ENCODE measurements at regions not wholly inside any gene's neighbourhood (a gene's known extent, or its start where the extent isn't known, plus 50 kb on each side); places are given as distances from the start of the nearest gene placed in this dataset.

DNA sequence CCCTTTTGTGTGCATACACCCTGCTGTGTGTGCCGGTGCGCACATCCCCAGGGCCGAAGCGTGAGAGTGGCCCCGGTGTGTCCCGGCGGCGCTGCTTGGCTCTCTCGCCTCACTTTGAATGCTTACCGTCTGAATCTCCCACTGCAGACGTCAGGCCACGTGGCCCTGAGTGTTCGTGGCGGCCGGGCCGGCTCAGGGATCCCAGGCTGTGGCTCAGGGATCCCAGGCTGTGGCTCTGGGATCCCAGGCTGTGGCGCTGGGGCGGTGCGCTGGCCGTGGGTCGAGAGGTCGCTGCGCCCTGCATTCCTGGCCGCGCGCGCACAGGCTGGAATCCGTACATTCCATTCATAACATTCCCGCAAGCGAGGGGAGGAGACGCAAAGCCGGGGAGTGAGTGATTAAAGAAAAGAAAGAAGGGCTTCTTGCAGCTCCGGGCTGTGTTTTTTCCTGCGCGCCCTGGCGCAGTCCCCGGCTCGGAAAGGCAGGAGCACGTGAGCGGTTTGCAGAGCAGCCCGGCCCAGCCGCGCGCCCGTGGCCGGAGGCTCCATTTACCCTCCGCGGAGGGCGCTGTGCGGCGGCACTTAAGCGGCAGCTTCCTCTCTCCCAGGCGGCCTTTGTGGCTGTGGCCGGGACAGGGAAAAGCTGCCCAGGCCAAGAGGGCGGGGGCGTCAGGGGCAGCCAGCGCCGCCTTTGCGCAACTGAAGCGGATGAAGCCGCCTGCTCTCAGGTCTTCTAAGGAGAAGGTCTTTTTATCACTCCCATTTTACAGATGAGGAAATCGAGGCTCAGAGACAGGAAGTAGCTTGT, 87.0 kb upstream of the ALDH1L1 start:
- DNase-seq (ENCODE audit: low read depth), result peak; percentile 75

DNA sequence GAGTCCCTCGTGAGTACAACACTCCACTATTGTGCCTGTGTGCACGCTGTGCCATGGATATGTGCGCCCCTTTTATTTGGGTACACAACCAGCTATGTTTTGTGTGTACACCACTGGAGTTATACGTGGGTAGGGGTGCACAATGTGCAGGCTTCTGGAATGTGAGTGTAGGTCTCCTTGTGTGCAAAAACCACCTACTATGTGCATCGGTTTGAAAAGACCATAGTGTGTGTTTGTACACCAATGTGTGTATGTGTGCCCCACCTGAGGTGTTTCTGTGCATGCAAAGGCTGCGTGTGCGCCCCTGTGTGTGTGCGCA, 86.4 kb upstream of the ALDH1L1 start:
- no peak for DNase-seq (ENCODE audit: low read depth)

DNA sequence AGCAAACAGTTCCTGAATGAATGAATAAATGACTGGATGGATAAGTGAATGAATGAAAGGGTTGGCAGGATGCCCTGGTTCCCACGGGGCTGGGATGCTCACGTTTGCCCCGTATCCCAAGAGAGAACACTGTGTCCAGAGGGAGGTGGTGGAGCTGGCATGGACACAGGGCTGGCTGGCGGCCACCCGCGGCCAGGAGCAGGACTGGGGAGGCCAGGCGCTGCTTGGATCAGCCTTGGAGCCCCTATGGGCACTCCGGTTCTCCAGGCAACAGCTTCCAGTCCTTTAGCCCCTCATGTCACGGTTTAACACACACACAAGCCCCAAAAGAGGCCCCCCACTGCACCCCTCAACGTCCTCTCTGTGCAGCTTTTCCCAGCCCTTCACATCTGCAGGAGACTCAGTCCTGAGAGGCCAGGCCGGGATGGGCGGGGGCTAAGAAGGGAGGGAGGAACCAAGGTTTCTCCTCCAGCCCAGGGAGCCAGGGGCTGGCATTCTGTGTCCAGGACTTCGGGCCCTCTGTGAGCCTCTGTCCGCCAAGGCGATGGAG, 86.0 kb upstream of the ALDH1L1 start:
- DNase-seq (ENCODE audit: low read depth), result no peak

DNA sequence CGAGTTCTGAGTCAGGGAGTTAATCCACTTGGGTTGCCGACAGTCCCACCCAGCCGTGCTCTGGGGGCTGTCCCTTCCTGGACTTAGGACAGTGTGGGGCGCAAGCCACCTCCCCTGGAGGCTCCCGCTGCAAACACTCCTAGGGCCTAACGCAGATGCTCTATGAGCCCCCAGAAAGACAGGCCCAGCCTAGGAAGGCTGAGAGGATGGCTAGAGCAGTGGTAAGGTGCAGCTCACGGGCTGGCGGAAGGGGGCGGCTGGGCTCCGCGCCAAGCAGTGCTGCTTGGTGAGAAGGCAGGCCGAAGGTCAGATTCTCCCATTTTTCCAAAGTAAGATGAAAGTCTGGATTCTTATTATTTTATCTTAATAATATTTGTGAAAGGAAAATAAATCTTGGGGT, 84.6 kb upstream of the ALDH1L1 start:
- DNase-seq (ENCODE audit: low read depth), result no peak

DNA sequence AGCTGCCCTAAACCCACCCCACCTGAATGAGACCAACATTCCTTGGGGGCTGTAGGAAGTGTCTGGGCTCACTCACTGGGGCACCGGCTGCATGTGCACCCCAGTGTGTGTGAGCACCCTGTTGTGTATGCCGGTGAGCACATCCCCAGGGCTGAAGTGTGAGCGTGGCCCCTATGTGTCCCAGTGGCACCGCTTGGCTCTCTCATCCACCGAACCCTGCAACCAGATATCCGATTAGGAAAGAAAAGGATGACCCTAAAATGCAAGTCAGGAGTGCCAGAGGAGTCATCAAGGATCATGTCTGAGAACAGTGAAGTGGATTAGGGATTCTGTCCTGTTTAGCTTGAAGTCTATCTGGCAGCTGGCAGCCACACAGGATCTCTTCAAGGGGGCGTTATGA, 84.0 kb upstream of the ALDH1L1 start:
- DNase-seq (ENCODE audit: low read depth), result no peak

DNA sequence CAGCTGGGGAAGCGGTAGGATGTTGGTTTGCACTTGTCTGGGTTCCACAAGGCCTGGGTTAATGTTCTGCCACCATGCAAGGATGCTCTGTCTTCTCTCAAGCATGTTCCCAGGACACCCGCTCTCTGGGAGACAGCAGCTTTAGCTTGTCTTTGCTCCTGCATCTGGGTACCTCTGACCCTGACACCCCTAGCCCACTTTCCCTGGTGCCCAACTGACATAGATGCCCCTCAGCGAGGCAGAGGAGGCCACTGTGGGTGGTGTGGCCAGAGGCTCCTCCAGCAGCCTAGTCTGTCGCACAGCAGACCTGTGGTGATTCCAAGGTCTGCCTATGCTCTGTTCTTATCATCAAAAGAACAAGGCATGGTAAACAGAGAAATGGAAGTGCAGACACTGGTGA, 83.6 kb upstream of the ALDH1L1 start:
- DNase-seq (ENCODE audit: low read depth), result no peak

DNA sequence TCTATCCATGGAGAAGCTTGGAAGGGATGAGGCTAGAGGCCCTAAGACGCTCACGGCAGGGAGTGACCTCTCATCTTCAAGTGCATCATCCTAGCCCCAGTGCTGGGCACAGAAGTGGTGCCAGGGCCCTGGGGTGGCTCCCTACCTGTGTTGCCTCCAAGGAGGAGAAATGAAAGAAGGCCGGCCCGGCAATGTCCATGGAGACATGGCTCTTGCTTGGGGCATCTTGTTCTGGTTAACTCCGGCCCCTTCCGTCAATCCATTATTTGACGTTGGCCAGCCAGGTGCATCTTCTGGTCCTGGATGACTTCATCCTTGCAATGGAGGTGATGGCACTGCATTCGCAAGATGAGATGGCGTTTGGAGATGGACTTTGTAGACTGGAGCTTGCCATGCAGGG, 83.2 kb upstream of the ALDH1L1 start:
- no peak for DNase-seq (ENCODE audit: low read depth)

DNA sequence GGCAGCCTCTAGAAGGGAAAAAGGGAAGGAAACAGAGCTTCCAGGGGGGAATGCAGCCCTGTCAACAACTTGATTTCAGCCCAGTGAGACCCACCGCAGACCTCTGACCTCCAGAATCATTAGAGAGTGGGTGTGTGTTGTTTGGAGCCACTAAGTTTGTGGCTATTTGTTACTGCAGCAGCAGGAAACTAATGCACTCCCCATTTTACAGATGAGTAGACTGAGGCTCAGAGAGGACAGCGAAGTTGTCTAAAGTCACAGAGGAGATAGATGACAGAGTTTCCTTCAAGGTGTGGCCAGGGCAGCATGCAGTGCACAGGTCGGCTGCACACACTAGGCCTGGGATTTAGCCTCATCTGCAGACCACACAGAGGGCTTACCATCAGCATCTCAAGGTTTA, 81.8 kb upstream of the ALDH1L1 start:
- DNase-seq (ENCODE audit: low read depth), result no peak

DNA sequence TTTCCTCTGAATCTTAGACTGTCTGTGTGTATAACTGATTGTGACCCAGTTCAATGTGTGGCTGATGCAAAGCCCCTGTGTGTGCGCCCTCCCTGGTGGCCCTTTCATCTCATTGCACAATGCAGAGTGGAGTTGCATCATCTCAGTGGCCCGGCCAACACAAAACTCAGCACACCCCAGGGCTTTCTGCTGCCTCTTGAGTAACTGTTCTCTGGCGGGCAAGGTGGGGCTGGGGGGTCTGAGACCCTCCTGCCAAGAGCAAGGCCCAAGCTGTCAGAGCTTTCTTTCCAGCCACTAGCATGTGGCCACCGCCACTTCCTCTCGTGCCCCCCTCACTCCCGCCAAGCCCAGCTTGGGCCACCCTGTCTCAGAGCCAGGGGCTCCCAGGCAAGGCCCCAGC, 80.7 kb upstream of the ALDH1L1 start:
- no peak for DNase-seq (ENCODE audit: low read depth)

DNA sequence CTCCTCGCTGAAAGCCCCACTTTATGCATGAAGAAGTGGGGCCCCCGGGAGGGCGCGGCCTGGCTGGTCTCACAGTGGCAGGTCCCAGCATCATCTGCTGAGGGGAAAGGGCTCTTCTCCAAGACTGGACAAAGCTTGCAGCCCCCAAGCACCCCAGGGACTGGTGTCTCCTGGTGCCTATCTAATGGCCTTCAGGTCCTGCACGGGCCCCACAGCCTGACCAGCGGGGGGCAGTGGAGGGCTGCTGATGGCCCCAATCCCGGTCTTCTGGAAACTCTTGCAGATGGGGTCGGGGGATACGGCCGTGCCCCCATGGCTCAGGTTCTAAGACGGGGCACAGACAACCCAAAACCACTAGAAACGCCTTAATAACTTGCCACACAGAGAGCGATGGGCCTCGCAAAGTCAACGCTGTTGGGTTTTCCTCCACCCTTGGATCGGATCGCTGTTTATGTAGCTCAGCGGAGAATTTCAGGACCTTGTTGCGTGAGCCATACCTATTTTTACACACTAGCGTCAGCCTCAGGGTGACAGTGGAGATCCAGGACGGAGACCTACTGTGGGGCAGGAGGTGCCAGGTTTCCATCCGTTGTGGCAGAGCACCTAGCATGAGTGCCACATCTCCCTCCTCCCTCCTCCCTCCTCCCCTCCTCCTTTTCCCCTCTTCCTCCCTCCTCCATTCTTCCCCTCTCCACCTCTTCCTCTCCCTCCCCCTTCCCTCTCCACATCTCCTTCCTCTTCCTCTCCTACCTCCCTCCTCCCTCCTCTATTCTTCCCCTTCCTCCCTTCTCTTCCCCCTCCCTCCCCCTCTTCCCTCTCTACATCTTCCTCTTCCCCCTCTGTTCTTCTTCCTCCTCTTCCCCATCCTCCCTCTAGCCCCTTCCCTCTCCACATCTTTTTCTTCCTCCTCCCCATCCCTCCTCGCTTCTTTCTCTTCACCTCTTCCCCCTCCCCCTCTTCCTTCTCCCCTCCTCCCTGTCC, 79.3 kb upstream of the ALDH1L1 start:
- no peak for DNase-seq (ENCODE audit: low read depth)

DNA sequence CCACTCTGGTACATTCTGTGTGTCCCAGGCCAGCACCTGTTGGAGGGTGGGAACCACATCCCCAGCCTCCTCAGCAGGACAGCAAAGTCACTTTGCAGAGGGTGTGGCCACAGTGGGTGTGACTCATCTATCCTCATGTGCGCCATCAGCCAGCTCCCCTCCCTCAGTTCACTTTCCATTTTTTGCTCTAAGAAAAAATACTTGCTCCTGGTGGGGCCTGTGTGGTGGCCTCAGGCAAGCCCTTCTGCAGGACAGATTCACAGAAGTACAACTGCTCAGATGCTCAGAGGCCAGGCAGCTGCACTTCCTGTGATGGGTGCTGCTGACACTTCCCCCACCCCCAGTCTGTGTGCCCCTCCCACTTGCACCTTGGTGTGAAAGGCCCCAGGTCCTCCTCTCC, 78.3 kb upstream of the ALDH1L1 start:
- DNase-seq (ENCODE audit: low read depth), result peak; percentile 34

DNA sequence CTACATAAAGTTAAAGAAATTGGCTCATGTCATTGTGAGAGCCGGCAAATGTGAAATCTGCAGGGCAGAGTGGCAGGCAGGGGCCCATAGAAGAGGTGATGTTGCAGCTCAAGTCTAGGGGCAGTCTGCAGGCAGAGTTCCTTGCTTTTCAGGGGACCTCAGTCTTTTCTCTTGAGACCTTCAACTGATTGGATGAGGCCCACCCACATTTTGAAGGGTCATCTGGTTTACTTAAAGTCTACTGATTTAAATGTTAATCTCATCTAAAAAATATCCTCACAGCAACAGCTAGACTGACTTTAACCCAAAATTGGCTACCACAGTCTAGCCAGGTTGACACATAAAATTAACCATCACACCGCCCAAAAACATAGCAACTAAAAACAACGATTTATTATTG, 77.6 kb upstream of the ALDH1L1 start:
- DNase-seq (ENCODE audit: low read depth), result no peak

DNA sequence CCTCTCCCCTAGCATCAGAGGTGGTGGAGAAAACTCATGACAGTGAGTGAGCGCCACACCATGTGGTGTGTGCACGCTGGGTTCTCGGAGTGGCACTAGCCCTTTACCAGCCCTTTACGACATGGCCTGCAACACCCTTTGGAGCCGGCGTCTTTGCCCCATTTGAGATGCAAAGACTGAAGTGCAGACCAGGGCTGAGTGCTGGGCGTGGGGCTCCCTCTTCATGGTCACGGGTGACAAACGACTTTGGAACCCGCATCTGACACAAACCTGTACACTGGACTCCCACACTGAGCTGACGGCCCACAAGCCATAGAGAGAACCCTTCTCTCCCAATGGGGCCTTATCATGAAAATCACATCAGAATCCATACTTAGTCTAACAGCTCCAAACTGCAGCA, 76.8 kb upstream of the ALDH1L1 start:
- DNase-seq (ENCODE audit: low read depth), result no peak

DNA sequence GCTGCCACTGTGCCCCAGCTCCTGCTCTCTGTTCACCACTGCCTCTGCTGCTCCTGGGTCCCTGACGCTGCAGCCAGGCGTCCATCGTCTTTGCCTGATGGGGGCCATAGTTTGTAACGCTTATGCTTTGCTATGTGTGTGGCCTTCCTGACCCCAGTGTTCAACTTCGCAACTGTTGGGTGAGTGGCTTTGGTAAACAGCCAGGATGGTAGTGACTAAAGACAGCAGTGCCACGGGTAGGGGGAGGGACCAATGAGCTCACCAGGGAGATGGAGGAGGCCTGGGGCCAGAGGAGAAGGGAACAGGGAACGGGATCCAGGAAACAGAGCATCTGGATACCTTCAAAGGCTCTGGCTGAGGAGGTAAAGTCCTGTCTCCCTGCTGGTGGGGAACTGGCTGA, 75.9 kb upstream of the ALDH1L1 start:
- no peak for DNase-seq (ENCODE audit: low read depth)

DNA sequence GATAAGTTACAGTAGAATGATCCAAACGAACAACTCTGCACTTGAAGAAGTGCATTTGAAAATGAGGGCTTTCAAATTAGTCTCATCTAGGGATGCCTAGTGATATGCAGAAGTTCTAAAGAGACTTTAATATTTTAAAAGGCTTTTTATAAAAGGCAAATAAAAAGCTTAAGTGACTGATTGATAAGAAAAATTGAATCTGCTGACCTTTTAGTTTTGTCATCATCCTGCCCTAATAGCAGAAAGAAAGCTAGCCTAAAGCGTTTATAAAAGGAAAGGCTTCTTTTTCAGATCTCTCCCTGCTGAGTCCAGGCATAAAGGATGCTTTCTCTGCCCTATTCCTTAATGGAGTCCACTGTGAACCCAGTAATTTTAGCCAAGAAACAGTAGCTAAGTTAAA, 72.7 kb upstream of the ALDH1L1 start:
- no peak for DNase-seq (ENCODE audit: low read depth)

DNA sequence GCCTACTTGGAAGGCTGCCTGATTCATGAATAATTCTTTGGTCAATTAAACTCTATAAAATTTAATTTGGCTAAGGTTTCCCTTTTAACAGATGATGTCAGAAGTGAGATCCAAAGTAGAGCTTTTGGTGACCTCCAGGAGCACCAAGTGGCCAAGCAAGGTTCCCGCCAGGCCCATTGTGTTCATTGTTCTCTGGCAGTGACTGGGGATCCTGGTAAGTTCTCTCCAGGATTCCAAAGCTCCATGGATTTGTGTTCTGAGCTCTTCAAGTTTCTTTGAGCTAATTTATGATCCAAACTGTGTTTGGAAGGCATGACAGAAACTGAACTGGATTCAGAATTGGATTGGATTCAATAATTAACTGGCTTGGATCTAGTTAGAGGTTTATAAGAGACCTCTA, 72.0 kb upstream of the ALDH1L1 start:
- no peak for DNase-seq (ENCODE audit: low read depth)

DNA sequence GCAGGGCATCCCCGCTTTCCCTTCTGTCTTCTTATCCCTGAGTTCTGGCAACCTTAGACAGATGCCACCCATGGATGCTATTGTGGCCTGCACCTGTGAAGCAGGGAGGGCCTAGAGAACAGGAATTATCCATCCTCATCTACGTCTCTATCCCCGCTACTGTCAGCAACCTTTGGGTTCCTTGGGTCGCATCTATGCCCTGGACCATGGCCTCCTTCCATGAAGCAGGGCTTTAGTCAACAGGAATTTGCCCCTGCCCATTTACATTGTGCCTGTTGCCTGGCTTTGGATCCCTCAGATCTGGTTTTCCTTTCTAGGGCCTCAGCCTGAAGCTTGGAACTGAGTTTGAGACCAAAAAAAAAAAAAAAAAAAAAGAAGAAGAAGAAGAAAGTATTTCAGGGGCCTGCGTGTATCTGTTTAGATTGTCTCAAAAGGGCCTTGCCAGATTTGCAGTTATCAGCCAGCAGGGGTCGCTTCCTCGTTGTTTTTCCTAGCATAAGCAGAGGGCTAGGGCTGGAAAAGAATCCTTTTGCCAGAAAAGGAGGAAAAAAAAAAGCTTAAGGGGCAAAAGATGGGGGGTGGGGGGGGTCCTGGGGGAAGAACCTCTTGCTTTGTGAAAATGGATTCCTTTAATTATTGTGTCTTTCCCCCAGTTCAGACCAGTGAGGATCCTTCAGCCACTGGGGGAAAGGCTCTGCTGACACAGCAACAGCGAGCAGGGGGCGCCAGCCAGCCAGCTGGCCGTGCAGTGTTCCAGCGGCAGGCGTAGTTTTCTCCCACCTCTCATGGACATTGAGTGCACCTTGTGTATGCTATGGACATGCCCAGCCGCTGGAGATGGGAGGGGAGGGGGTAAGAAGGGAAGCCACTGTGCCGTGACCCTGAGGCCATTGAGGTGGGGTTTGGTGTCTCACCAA, 65.7 kb upstream of the ALDH1L1 start:
- peak; percentile 69 for DNase-seq (ENCODE audit: low read depth)

Measured in myocyte (in vitro differentiated cells).